ENCODE measurements at regions not wholly inside any gene's neighbourhood (a gene's known extent, or its start where the extent isn't known, plus 50 kb on each side); places are given as distances from the start of the nearest gene placed in this dataset.

DNA sequence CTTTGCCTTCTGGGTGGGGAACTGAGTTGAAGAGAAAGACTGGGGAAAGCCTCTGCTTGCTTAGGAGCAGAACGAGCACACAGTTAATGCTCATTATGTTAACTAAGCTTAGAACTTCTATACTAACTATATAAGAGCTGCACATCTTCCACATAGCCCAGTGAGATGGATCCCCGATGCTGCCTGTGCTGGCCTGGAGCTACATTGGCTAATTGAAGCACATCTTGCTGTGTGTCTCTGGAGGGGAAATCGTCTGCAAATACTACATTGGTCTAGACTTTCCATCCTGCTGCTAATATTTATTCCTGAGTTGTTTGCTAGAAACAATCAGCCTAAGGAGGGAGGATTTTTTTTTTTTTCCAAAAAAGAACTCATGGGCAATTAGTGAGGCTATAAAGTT, 406.3 kb downstream of the HAPSTR1 start:
- no peaks in the 10 kb centered on the region for H3K4me1 ChIP-seq (ENCODE audit: insufficient read depth, low read length, poor library complexity, severe bottlenecking)
- H2AFZ ChIP-seq (ENCODE audit: low read length), result no peak overlapping the region
- no peak for TF ChIP-seq EZH2phosphoT487 (IDR thresholded peaks at IDR 0.05; ENCODE audit: borderline replicate concordance)
- TF ChIP-seq, protein P1, sequence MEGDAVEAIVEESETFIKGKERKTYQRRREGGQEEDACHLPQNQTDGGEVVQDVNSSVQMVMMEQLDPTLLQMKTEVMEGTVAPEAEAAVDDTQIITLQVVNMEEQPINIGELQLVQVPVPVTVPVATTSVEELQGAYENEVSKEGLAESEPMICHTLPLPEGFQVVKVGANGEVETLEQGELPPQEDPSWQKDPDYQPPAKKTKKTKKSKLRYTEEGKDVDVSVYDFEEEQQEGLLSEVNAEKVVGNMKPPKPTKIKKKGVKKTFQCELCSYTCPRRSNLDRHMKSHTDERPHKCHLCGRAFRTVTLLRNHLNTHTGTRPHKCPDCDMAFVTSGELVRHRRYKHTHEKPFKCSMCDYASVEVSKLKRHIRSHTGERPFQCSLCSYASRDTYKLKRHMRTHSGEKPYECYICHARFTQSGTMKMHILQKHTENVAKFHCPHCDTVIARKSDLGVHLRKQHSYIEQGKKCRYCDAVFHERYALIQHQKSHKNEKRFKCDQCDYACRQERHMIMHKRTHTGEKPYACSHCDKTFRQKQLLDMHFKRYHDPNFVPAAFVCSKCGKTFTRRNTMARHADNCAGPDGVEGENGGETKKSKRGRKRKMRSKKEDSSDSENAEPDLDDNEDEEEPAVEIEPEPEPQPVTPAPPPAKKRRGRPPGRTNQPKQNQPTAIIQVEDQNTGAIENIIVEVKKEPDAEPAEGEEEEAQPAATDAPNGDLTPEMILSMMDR (conservative IDR thresholded peaks at IDR 0.05; ENCODE audit: low read length), result no peak
- no peak overlapping the region for H3K4me3 ChIP-seq (ENCODE audit: low read length, poor library complexity, severe bottlenecking)
- no peaks in the 10 kb centered on the region for H3K9me3 ChIP-seq (ENCODE audit: insufficient read depth, low read depth, low read length)
- H3K9me2 ChIP-seq (replicated peaks; ENCODE audit: low read depth, low read length), result no peaks in the 10 kb centered on the region
- H3K9ac ChIP-seq (ENCODE audit: low read depth, low read length, poor library complexity, severe bottlenecking), result no peak overlapping the region
- no peaks in the 10 kb centered on the region for H3K79me2 ChIP-seq (ENCODE audit: insufficient read depth, low read length)
- no peaks in the 10 kb centered on the region for H3F3A ChIP-seq (ENCODE audit: low read depth)
- H4K20me1 ChIP-seq (ENCODE audit: insufficient read depth, low read length, poor library complexity, severe bottlenecking), result no peaks in the 10 kb centered on the region
- H3K36me3 ChIP-seq (ENCODE audit: insufficient read depth, low read length), result no peaks in the 10 kb centered on the region
- no peaks in the 10 kb centered on the region for H3K27me3 ChIP-seq (ENCODE audit: insufficient read depth, low read length, poor library complexity, severe bottlenecking)
- no peak overlapping the region for H3K4me2 ChIP-seq (ENCODE audit: low read depth, low read length, poor library complexity, severe bottlenecking)

DNA sequence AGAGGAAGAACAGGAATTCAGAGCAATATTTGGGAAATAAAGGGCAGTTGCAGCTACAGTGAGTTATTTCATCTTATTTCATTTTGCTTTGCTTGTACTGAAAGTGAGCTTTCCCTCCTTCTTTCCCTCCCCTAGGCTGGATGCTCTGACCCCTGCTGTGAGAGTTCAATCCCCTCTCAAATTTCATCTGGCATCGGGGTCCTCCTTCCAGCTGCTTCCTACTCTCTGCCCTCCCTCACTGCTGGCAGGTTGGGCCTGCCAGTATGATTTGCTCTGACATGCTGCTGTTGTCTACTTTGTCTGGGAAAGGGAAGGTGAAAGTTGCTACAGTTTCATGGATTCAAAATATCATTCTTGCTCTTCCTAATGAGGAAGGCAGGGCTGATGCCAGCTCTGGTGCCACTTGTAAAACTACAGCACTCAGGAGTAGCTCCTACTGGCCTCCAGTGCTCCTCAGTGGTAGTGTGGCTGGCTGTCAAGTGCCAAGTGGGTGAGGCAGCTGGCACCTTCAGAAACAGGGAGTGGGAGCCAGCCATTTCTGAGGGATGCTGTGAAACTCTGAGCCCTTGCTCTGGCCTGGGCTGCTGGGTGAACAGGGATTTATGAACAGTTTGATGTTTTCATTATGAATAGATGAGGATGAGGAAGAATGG, 408.6 kb downstream of the HAPSTR1 start:
- Histone ChIP-seq H3K9ac (ENCODE audit: low read depth, low read length, poor library complexity, severe bottlenecking) (no peak overlapping the region), H3K9me3 (ENCODE audit: insufficient read depth, low read depth, low read length) (no peaks in the 10 kb centered on the region), H3K4me2 (ENCODE audit: low read depth, low read length, poor library complexity, severe bottlenecking) (no peak overlapping the region), H3F3A (ENCODE audit: low read depth) (no peaks in the 10 kb centered on the region), H3K79me2 (ENCODE audit: insufficient read depth, low read length) (no peaks in the 10 kb centered on the region), H3K4me3 (ENCODE audit: low read length, poor library complexity, severe bottlenecking) (no peak overlapping the region), H4K20me1 (ENCODE audit: insufficient read depth, low read length, poor library complexity, severe bottlenecking) (no peaks in the 10 kb centered on the region), H3K9me2 (replicated peaks; ENCODE audit: low read depth, low read length) (no peaks in the 10 kb centered on the region), H3K36me3 (ENCODE audit: insufficient read depth, low read length) (no peaks in the 10 kb centered on the region), H2AFZ (ENCODE audit: low read length) (no peak overlapping the region), H3K27me3 (ENCODE audit: insufficient read depth, low read length, poor library complexity, severe bottlenecking) (no peaks in the 10 kb centered on the region), H3K4me1 (ENCODE audit: insufficient read depth, low read length, poor library complexity, severe bottlenecking) (no peaks in the 10 kb centered on the region)
- TF ChIP-seq, protein P1 (conservative IDR thresholded peaks at IDR 0.05; ENCODE audit: low read length), result no peak
- TF ChIP-seq EZH2phosphoT487 (IDR thresholded peaks at IDR 0.05; ENCODE audit: borderline replicate concordance), result no peak

DNA sequence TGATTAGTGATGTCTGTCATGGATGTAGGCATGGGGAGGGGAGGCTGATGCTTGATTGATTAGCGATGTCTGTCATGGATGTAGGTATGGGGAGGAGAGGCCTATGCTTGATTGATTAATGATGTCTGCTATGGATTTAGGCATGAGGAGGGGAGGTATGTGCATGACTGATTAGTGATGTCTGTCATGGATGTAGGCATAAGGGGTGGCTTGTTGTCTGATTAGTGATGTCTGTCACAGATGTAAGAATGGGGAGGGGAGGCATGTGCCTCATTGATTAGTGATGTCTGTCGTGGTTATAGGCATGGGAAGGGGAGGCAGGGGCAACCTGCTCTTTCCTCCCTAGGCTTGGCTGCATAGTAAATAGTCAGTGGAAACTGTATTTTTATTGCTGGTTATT, 409.4 kb downstream of the HAPSTR1 start:
- no peaks in the 10 kb centered on the region for H3K4me1 ChIP-seq (ENCODE audit: insufficient read depth, low read length, poor library complexity, severe bottlenecking)
- H3K9ac ChIP-seq (ENCODE audit: low read depth, low read length, poor library complexity, severe bottlenecking), result no peak overlapping the region
- TF ChIP-seq, protein P1 (conservative IDR thresholded peaks at IDR 0.05; ENCODE audit: low read length), result no peak
- TF ChIP-seq EZH2phosphoT487 (IDR thresholded peaks at IDR 0.05; ENCODE audit: borderline replicate concordance), result no peak
- H3K9me3 ChIP-seq (ENCODE audit: insufficient read depth, low read depth, low read length), result no peaks in the 10 kb centered on the region
- H3F3A ChIP-seq (ENCODE audit: low read depth), result no peaks in the 10 kb centered on the region
- H3K4me2 ChIP-seq (ENCODE audit: low read depth, low read length, poor library complexity, severe bottlenecking), result no peak overlapping the region
- no peaks in the 10 kb centered on the region for H3K9me2 ChIP-seq (replicated peaks; ENCODE audit: low read depth, low read length)
- H3K36me3 ChIP-seq (ENCODE audit: insufficient read depth, low read length), result no peaks in the 10 kb centered on the region
- H2AFZ ChIP-seq (ENCODE audit: low read length), result no peak overlapping the region
- no peaks in the 10 kb centered on the region for H3K27me3 ChIP-seq (ENCODE audit: insufficient read depth, low read length, poor library complexity, severe bottlenecking)
- H3K4me3 ChIP-seq (ENCODE audit: low read length, poor library complexity, severe bottlenecking), result no peak overlapping the region
- no peaks in the 10 kb centered on the region for H3K79me2 ChIP-seq (ENCODE audit: insufficient read depth, low read length)
- H4K20me1 ChIP-seq (ENCODE audit: insufficient read depth, low read length, poor library complexity, severe bottlenecking), result no peaks in the 10 kb centered on the region
